ENCODE measurements at regions not wholly inside any gene's neighbourhood (a gene's known extent, or its start where the extent isn't known, plus 50 kb on each side); places are given as distances from the start of the nearest gene placed in this dataset.

- no peak for TF ChIP-seq CTCF (IDR thresholded peaks at IDR 0.05)
- TF ChIP-seq POLR2A (IDR thresholded peaks at IDR 0.05) = no peak
Observed at GRCh38 chr19:28489776-28490175, 723.2 kb downstream of the UQCRFS1 start.
